WTC11 (cell line): ENCODE measurements at regions not wholly inside any gene's neighbourhood (a gene's known extent, or its start where the extent isn't known, plus 50 kb on each side); places are given as distances from the start of the nearest gene placed in this dataset.
A peak's percentile ranks its signal among the peaks of the same experiment; 100 is the strongest.

Experiments used
- ATAC-seq: fragments of 200-7000 bp; cut with Tn5 transposase; 2 replicates; pipeline ENCODE4 v1.10.0; 2021; ENCODE audit warnings: mild to moderate bottlenecking, moderate library complexity
- CTCF ChIA-PET: fragments of 300-600 bp; sonication (Branson Sonifier 250); formaldehyde crosslinking; loops from one replicate; lab custom pipeline; 2021; ENCODE audit warnings: antibody characterized with exemption; lab: Charles Lee
- POLR2A ChIA-PET: fragments of 350-600 bp; sonication (Branson Sonifier 250); formaldehyde crosslinking; loops from one replicate; lab custom pipeline; 2021; ENCODE audit warnings: antibody characterized with exemption; lab: Charles Lee
- DNase-seq: peaks from one replicate; pipeline ENCODE4 v3.0.0; 2021; ENCODE audit warnings: low spot score
- H3K27ac Mint-ChIP-seq: 2 replicates; pipeline ENCODE4 v1.8.0; 2021; ENCODE audit warnings: mixed read lengths
- H3K27me3 Mint-ChIP-seq: 2 replicates; pipeline ENCODE4 v1.8.0; 2021; ENCODE audit warnings: low read depth, mild to moderate bottlenecking, moderate library complexity, mixed read lengths
- H3K36me3 Mint-ChIP-seq: 2 replicates; pipeline ENCODE4 v1.8.0; 2021; ENCODE audit warnings: mixed read lengths
- H3K4me1 Mint-ChIP-seq: 2 replicates; pipeline ENCODE4 v1.8.0; 2022; ENCODE audit warnings: mixed read lengths
- H3K4me3 Mint-ChIP-seq: 2 replicates; pipeline ENCODE4 v1.8.0; 2021; ENCODE audit warnings: mild to moderate bottlenecking, moderate library complexity, mixed read lengths
- H3K9me3 Mint-ChIP-seq: 2 replicates; pipeline ENCODE4 v1.8.0; 2021; ENCODE audit warnings: mixed read lengths
- CBFB ChIP-seq: sonication (generic); formaldehyde crosslinking; IDR thresholded peaks from 2 replicates; pipeline ENCODE4 v1.8.1; 2022; ENCODE audit warnings: mild to moderate bottlenecking, low read depth, missing genetic modification reagents
- EMX1 ChIP-seq: fragments of 250-450 bp; sonication (Bioruptor Pico); IDR thresholded peaks from 2 replicates; pipeline ENCODE4 v1.8.0; 2021; ENCODE audit warnings: mild to moderate bottlenecking
- ETV6 ChIP-seq: sonication (generic); formaldehyde crosslinking; IDR thresholded peaks from 2 replicates; pipeline ENCODE4 v1.8.1; 2022; ENCODE audit warnings: mild to moderate bottlenecking, missing genetic modification reagents
- FOXJ3 ChIP-seq: sonication (generic); formaldehyde crosslinking; IDR thresholded peaks from 2 replicates; pipeline ENCODE4 v1.9.0; 2021; ENCODE audit warnings: missing genetic modification reagents, mild to moderate bottlenecking, borderline replicate concordance
- FOXK1 ChIP-seq: sonication (generic); formaldehyde crosslinking; IDR thresholded peaks from 2 replicates; pipeline ENCODE4 v1.8.0; 2022; ENCODE audit warnings: mild to moderate bottlenecking, moderate library complexity, missing genetic modification reagents
- FOXP1 ChIP-seq: sonication (generic); formaldehyde crosslinking; IDR thresholded peaks from 2 replicates; pipeline ENCODE4 v1.8.0; 2022; ENCODE audit warnings: missing genetic modification reagents, mild to moderate bottlenecking, moderate library complexity, borderline replicate concordance
- GABPB1 ChIP-seq: sonication (generic); formaldehyde crosslinking; IDR thresholded peaks from 2 replicates; pipeline ENCODE4 v1.8.1; 2023; ENCODE audit warnings: mild to moderate bottlenecking, missing genetic modification reagents
- MYBL2 ChIP-seq: sonication (generic); formaldehyde crosslinking; IDR thresholded peaks from 2 replicates; pipeline ENCODE4 v1.8.1; 2023; ENCODE audit warnings: mild to moderate bottlenecking, moderate library complexity, missing genetic modification reagents
- NFATC4 ChIP-seq: fragments of 250-450 bp; sonication (Bioruptor Pico); IDR thresholded peaks from 2 replicates; pipeline ENCODE4 v1.9.0; 2021; ENCODE audit warnings: mild to moderate bottlenecking
- NFYB ChIP-seq: sonication (generic); formaldehyde crosslinking; conservative IDR thresholded peaks from 2 replicates; pipeline ENCODE4 v1.8.0; 2022; ENCODE audit warnings: low read depth, missing genetic modification reagents
- OVOL2 ChIP-seq: fragments of 250-450 bp; sonication (Bioruptor Pico); IDR thresholded peaks from 2 replicates; pipeline ENCODE4 v1.9.0; 2021; ENCODE audit warnings: mild to moderate bottlenecking, borderline replicate concordance
- PREB ChIP-seq: sonication (generic); formaldehyde crosslinking; IDR thresholded peaks from 2 replicates; pipeline ENCODE4 v1.8.1; 2022; ENCODE audit warnings: mild to moderate bottlenecking, missing genetic modification reagents, moderate library complexity, borderline replicate concordance
- RELA ChIP-seq: sonication (generic); formaldehyde crosslinking; IDR thresholded peaks from 2 replicates; pipeline ENCODE4 v1.8.1; 2022; ENCODE audit warnings: missing genetic modification reagents, mild to moderate bottlenecking, borderline replicate concordance
- SMAD3 ChIP-seq: sonication (generic); formaldehyde crosslinking; IDR thresholded peaks from 2 replicates; pipeline ENCODE4 v1.8.0; 2022; ENCODE audit warnings: missing genetic modification reagents, mild to moderate bottlenecking, borderline replicate concordance
- STAT6 ChIP-seq: sonication (generic); formaldehyde crosslinking; conservative IDR thresholded peaks from 2 replicates; pipeline ENCODE4 v1.8.1; 2023; ENCODE audit warnings: mild to moderate bottlenecking, low read depth, missing genetic modification reagents, moderate library complexity
- TP53 ChIP-seq: sonication (generic); formaldehyde crosslinking; IDR thresholded peaks from 2 replicates; pipeline ENCODE4 v1.8.1; 2023; ENCODE audit warnings: mild to moderate bottlenecking, missing genetic modification reagents
- ZBTB21 ChIP-seq: sonication (generic); formaldehyde crosslinking; IDR thresholded peaks from 2 replicates; pipeline ENCODE4 v1.8.1; 2023; ENCODE audit warnings: mild to moderate bottlenecking, missing genetic modification reagents, borderline replicate concordance
- ZNF121 ChIP-seq: sonication (generic); formaldehyde crosslinking; IDR thresholded peaks from 2 replicates; pipeline ENCODE4 v1.8.0; 2023; ENCODE audit warnings: missing genetic modification reagents
- ZNF263 ChIP-seq: sonication (generic); formaldehyde crosslinking; IDR thresholded peaks from 2 replicates; pipeline ENCODE4 v1.8.1; 2022; ENCODE audit warnings: low read depth, mild to moderate bottlenecking, moderate library complexity, missing genetic modification reagents
- ZNF416 ChIP-seq: fragments of 250-450 bp; sonication (Bioruptor Pico); IDR thresholded peaks from 2 replicates; pipeline ENCODE4 v1.9.0; 2021; ENCODE audit warnings: mild to moderate bottlenecking, inconsistent platforms
- ZNF671 ChIP-seq: fragments of 250-450 bp; sonication (Bioruptor Pico); IDR thresholded peaks from 2 replicates; pipeline ENCODE4 v1.8.0; 2021; ENCODE audit warnings: mild to moderate bottlenecking
- TF ChIP-seq, protein P1 (sequence below): sonication (generic); formaldehyde crosslinking; IDR thresholded peaks from 2 replicates; pipeline ENCODE4 v1.8.0; 2022; ENCODE audit warnings: mild to moderate bottlenecking, missing genetic modification reagents
- TF ChIP-seq, protein P2 (sequence below): fragments of 250-450 bp; sonication (Bioruptor Pico); IDR thresholded peaks from 2 replicates; pipeline ENCODE4 v1.9.0; 2021; ENCODE audit warnings: moderate library complexity, mild to moderate bottlenecking, inconsistent platforms, borderline replicate concordance
- TF ChIP-seq, protein P3 (sequence below): fragments of 250-450 bp; sonication (Bioruptor Pico); IDR thresholded peaks from 2 replicates; pipeline ENCODE4 v2.1.2; 2022; ENCODE audit warnings: mild to moderate bottlenecking, moderate library complexity
- TF ChIP-seq, protein P4 (sequence below): sonication (generic); formaldehyde crosslinking; IDR thresholded peaks from 2 replicates; pipeline ENCODE4 v1.8.0; 2023; ENCODE audit warnings: missing genetic modification reagents, mild to moderate bottlenecking, borderline replicate concordance

- Mint-ChIP-seq H3K4me1 (peaks cover 54% of the 10 kb centered on the region), H3K4me3 (peak overlapping the region; percentile 97), H3K27ac (peak overlapping the region; percentile 95), H3K9me3 (no peaks in the 10 kb centered on the region), H3K36me3 (peaks cover 21% of the 10 kb centered on the region), H3K27me3 (no peaks in the 10 kb centered on the region)
- ChIA-PET CTCF (interaction anchor here (0.5 to 1.8 kb wide), 5 partner anchors 9 to 787 kb away, joined by 3 to 6 read pairs (median 3); a partner anchor contains a TSS), POLR2A (interaction anchor here (0.6 to 2.3 kb wide), 3 partner anchors 17 to 277 kb away, joined by 3 to 9 read pairs (median 4); partner anchors contain the start of genes ZNF540 and ZNF571)
- ATAC-seq: peak; percentile 94
- peak; percentile 92 for DNase-seq
- TF ChIP-seq FOXP1 (CRISPR knock-in tag): peak; percentile 56; the same call in 1 of the 2 replicates
- peak; percentile 76; the same call in 1 of the 2 replicates for TF ChIP-seq SMAD3 (CRISPR knock-in tag)
- TF ChIP-seq, protein P1, sequence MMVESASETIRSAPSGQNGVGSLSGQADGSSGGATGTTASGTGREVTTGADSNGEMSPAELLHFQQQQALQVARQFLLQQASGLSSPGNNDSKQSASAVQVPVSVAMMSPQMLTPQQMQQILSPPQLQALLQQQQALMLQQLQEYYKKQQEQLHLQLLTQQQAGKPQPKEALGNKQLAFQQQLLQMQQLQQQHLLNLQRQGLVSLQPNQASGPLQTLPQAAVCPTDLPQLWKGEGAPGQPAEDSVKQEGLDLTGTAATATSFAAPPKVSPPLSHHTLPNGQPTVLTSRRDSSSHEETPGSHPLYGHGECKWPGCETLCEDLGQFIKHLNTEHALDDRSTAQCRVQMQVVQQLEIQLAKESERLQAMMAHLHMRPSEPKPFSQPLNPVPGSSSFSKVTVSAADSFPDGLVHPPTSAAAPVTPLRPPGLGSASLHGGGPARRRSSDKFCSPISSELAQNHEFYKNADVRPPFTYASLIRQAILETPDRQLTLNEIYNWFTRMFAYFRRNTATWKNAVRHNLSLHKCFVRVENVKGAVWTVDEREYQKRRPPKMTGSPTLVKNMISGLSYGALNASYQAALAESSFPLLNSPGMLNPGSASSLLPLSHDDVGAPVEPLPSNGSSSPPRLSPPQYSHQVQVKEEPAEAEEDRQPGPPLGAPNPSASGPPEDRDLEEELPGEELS (CRISPR knock-in tag): no peak
- TF ChIP-seq TP53 (CRISPR knock-in tag): 0 out of 2 replicates have a peak, but pooled peaks have one; percentile 39
- TF ChIP-seq NFATC4 (CRISPR knock-in tag): no peak
- no peak for TF ChIP-seq ZNF671
- TF ChIP-seq GABPB1 (CRISPR knock-in tag): 0 out of 2 replicates have a peak, but pooled peaks have one; percentile 33
- TF ChIP-seq, protein P2, sequence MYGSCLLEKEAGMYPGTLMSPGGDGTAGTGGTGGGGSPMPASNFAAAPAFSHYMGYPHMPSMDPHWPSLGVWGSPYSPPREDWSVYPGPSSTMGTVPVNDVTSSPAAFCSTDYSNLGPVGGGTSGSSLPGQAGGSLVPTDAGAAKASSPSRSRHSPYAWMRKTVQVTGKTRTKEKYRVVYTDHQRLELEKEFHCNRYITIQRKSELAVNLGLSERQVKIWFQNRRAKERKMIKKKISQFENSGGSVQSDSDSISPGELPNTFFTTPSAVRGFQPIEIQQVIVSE (CRISPR knock-in tag): no peak
- no peak for TF ChIP-seq PREB (CRISPR knock-in tag)
- TF ChIP-seq FOXJ3 (CRISPR knock-in tag): no peak
- TF ChIP-seq CBFB: 0 out of 2 replicates have a peak, but pooled peaks have one; percentile 45
- TF ChIP-seq EMX1 (CRISPR knock-in tag): no peak
- 0 out of 2 replicates have a peak, but pooled peaks have one; percentile 36 for TF ChIP-seq FOXK1 (CRISPR knock-in tag)
- TF ChIP-seq ZNF263 (CRISPR knock-in tag): no peak
- TF ChIP-seq STAT6 (CRISPR knock-in tag): no peak
- no peak for TF ChIP-seq RELA (CRISPR knock-in tag)
- peak; percentile 96 for TF ChIP-seq NFYB (CRISPR knock-in tag)
- no peak for TF ChIP-seq MYBL2 (CRISPR knock-in tag)
- TF ChIP-seq ETV6 (CRISPR knock-in tag): no peak
- no peak for TF ChIP-seq ZNF416
- TF ChIP-seq, protein P3, sequence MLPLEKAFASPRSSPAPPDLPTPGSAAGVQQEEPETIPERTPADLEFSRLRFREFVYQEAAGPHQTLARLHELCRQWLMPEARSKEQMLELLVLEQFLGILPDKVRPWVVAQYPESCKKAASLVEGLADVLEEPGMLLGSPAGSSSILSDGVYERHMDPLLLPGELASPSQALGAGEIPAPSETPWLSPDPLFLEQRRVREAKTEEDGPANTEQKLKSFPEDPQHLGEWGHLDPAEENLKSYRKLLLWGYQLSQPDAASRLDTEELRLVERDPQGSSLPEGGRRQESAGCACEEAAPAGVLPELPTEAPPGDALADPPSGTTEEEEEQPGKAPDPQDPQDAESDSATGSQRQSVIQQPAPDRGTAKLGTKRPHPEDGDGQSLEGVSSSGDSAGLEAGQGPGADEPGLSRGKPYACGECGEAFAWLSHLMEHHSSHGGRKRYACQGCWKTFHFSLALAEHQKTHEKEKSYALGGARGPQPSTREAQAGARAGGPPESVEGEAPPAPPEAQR: no peak
- 0 out of 2 replicates have a peak, but pooled peaks have one; percentile 49 for TF ChIP-seq ZBTB21 (CRISPR knock-in tag)
- TF ChIP-seq, protein P4, sequence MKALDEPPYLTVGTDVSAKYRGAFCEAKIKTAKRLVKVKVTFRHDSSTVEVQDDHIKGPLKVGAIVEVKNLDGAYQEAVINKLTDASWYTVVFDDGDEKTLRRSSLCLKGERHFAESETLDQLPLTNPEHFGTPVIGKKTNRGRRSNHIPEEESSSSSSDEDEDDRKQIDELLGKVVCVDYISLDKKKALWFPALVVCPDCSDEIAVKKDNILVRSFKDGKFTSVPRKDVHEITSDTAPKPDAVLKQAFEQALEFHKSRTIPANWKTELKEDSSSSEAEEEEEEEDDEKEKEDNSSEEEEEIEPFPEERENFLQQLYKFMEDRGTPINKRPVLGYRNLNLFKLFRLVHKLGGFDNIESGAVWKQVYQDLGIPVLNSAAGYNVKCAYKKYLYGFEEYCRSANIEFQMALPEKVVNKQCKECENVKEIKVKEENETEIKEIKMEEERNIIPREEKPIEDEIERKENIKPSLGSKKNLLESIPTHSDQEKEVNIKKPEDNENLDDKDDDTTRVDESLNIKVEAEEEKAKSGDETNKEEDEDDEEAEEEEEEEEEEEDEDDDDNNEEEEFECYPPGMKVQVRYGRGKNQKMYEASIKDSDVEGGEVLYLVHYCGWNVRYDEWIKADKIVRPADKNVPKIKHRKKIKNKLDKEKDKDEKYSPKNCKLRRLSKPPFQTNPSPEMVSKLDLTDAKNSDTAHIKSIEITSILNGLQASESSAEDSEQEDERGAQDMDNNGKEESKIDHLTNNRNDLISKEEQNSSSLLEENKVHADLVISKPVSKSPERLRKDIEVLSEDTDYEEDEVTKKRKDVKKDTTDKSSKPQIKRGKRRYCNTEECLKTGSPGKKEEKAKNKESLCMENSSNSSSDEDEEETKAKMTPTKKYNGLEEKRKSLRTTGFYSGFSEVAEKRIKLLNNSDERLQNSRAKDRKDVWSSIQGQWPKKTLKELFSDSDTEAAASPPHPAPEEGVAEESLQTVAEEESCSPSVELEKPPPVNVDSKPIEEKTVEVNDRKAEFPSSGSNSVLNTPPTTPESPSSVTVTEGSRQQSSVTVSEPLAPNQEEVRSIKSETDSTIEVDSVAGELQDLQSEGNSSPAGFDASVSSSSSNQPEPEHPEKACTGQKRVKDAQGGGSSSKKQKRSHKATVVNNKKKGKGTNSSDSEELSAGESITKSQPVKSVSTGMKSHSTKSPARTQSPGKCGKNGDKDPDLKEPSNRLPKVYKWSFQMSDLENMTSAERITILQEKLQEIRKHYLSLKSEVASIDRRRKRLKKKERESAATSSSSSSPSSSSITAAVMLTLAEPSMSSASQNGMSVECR (CRISPR knock-in tag): no peak; the same call in 1 of the 2 replicates
- no peak for TF ChIP-seq OVOL2 (CRISPR knock-in tag)
- no peak for TF ChIP-seq ZNF121
These were observed 53.3 kb upstream of the ZNF527 start for GRCh38 chr19:37317403-37318209.
